Suprapubic skin (tissue), 3 donors: ENCODE measurements at regions not wholly inside any gene's neighbourhood (a gene's known extent, or its start where the extent isn't known, plus 50 kb on each side); places are given as distances from the start of the nearest gene placed in this dataset.

Experiments
- POLR2A ChIP-seq, 2 donors: fragments of 450-650 bp; IDR thresholded peaks; one replicate each; pipeline ENCODE4 v1.6.1; 2017; ENCODE audit warnings: antibody characterized with exemption in 2 of 2, mild to moderate bottlenecking in 2 of 2, moderate library complexity in 2 of 2
- TF ChIP-seq, protein P1 (sequence below), 2 donors: fragments of 200-600 bp in 1 of 2; fragments of 450-650 bp in 1 of 2; sonication (generic) in 1 of 2; IDR thresholded peaks; one replicate each; pipeline ENCODE4 v1.5.1; 2016 to 2019; ENCODE audit warnings: antibody characterized with exemption in 2 of 2, mild to moderate bottlenecking in 1 of 2, moderate library complexity in 1 of 2

- no peak for TF ChIP-seq POLR2A (IDR thresholded peaks at IDR 0.05)
- TF ChIP-seq, protein P1, sequence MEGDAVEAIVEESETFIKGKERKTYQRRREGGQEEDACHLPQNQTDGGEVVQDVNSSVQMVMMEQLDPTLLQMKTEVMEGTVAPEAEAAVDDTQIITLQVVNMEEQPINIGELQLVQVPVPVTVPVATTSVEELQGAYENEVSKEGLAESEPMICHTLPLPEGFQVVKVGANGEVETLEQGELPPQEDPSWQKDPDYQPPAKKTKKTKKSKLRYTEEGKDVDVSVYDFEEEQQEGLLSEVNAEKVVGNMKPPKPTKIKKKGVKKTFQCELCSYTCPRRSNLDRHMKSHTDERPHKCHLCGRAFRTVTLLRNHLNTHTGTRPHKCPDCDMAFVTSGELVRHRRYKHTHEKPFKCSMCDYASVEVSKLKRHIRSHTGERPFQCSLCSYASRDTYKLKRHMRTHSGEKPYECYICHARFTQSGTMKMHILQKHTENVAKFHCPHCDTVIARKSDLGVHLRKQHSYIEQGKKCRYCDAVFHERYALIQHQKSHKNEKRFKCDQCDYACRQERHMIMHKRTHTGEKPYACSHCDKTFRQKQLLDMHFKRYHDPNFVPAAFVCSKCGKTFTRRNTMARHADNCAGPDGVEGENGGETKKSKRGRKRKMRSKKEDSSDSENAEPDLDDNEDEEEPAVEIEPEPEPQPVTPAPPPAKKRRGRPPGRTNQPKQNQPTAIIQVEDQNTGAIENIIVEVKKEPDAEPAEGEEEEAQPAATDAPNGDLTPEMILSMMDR (IDR thresholded peaks at IDR 0.05), result no peak
These were observed 185.3 kb upstream of the ISX start for GRCh38 chr22:34880662-34881061.
